Common myeloid progenitor, CD34-positive (primary cell): ENCODE measurements at regions not wholly inside any gene's neighbourhood (a gene's known extent, or its start where the extent isn't known, plus 50 kb on each side); places are given as distances from the start of the nearest gene placed in this dataset.

ENCODE experiments used
- CTCF ChIA-PET: fragments of 350-600 bp; sonication (Branson Sonifier 250); formaldehyde crosslinking; loops from one replicate; lab custom pipeline; 2021; ENCODE audit warnings: antibody characterized with exemption; lab: Charles Lee
- POLR2A ChIA-PET: fragments of 350-600 bp; sonication (Branson Sonifier 250); formaldehyde crosslinking; loops from one replicate; lab custom pipeline; 2021; ENCODE audit warnings: antibody characterized with exemption; lab: Charles Lee
- DNase-seq, 3 donors: peaks; one replicate each; pipeline versions ENCODE4 v3.0.0 to v3.0.0-alpha.2; 2013
- H3K27ac ChIP-seq, 2 experiments: 1 replicate in 1 of 2; 2 replicates in 1 of 2; pipeline ENCODE4 v1.7.0; 2013; ENCODE audit warnings: inconsistent platforms in 2 of 2, low read length in 2 of 2, mild to moderate bottlenecking in 2 of 2, low read depth in 1 of 2, moderate library complexity in 1 of 2; ENCODE audit not compliant: severe bottlenecking in 2 of 2, insufficient read depth in 1 of 2, poor library complexity in 1 of 2
- H3K27me3 ChIP-seq, 5 experiments: replicated peaks in 2 of 5; 1 replicate in 3 of 5; 2 replicates in 2 of 5; pipeline versions ENCODE4 v1.6.1 to v1.7.0; 2013; ENCODE audit warnings: low read length in 4 of 5, mild to moderate bottlenecking in 2 of 5, moderate library complexity in 2 of 5, inconsistent platforms in 1 of 5; ENCODE audit not compliant: insufficient read depth in 5 of 5, control insufficient read depth in 4 of 5
- H3K36me3 ChIP-seq, 4 experiments: 1 replicate in 2 of 4; 2 replicates in 2 of 4; pipeline versions ENCODE4 v1.6.1 to v1.7.0; 2013; ENCODE audit warnings: low read length in 3 of 4, control low read depth in 1 of 4, mild to moderate bottlenecking in 1 of 4; ENCODE audit not compliant: control insufficient read depth in 4 of 4, insufficient read depth in 4 of 4
- H3K4me1 ChIP-seq, 4 experiments: 1 replicate in 3 of 4; 2 replicates in 1 of 4; pipeline versions ENCODE4 v1.6.1 to v1.7.1; 2013; ENCODE audit warnings: low read length in 3 of 4, mild to moderate bottlenecking in 3 of 4, control low read depth in 1 of 4, inconsistent platforms in 1 of 4, moderate library complexity in 1 of 4; ENCODE audit not compliant: control insufficient read depth in 4 of 4, insufficient read depth in 4 of 4; ENCODE audit errors: control extremely low read depth in 1 of 4
- H3K4me3 ChIP-seq, 7 experiments: 1 replicate in 4 of 7; 2 replicates in 3 of 7; pipeline versions ENCODE4 v1.5.1 to v1.7.0; 2013; ENCODE audit warnings: mild to moderate bottlenecking in 7 of 7, low read length in 6 of 7, moderate library complexity in 6 of 7, inconsistent platforms in 2 of 7, low read depth in 2 of 7, control low read depth in 1 of 7; ENCODE audit not compliant: insufficient read depth in 4 of 7, control insufficient read depth in 1 of 7; ENCODE audit errors: extremely low read depth in 1 of 7
- H3K9me3 ChIP-seq, 5 experiments: 1 replicate in 4 of 5; 2 replicates in 1 of 5; pipeline versions ENCODE4 v1.6.1 to v1.7.1; 2013; ENCODE audit warnings: low read length in 4 of 5, mild to moderate bottlenecking in 2 of 5, inconsistent platforms in 1 of 5, low read depth in 1 of 5, moderate library complexity in 1 of 5; ENCODE audit not compliant: control insufficient read depth in 4 of 5, insufficient read depth in 2 of 5; ENCODE audit errors: control extremely low read depth in 1 of 5
- WGBS: methylation state at CpG from one replicate; pipeline ENCODE4 v1.1.5; 2013; ENCODE audit not compliant: insufficient coverage; 5-methylcytosine and 5-hydroxymethylcytosine counted together

GRCh38 chr1:240004086-240004749, 87.5 kb upstream of the FMN2 start:
- Histone ChIP-seq H3K4me3 (no peak overlapping the region), H3K36me3 (no peaks in the 10 kb centered on the region), H3K27ac (no peak overlapping the region), H3K4me1 (no peaks in the 10 kb centered on the region), H3K9me3 (no peaks in the 10 kb centered on the region), H3K27me3 (peaks cover 2 to 25% (median 3%) of the 10 kb centered on the region in 5 experiments)
- ChIA-PET CTCF (interaction anchor here (0.7 to 3.5 kb wide), 9 partner anchors 9 to 53 kb away, joined by 3 to 27 read pairs (median 4); no protein-coding TSS in a partner anchor), POLR2A (no interaction called here)
- DNase-seq, result peak in 2 of 3 donors; percentile 41 to 54
- WGBS, result 57% methylated on average over 7 of the region's 12 CpGs

GRCh38 chr1:240005997-240006650, 85.6 kb upstream of the FMN2 start:
- Histone ChIP-seq H3K4me1 (no peaks in the 10 kb centered on the region), H3K36me3 (no peaks in the 10 kb centered on the region), H3K27ac (no peak overlapping the region), H3K4me3 (no peak overlapping the region), H3K9me3 (peaks cover 0 to 10% (median 7%) of the 10 kb centered on the region in 5 experiments), H3K27me3 (peaks cover 0 to 12% (median 3%) of the 10 kb centered on the region in 5 experiments)
- DNase-seq, result no peak
- POLR2A ChIA-PET, result no interaction called here
- WGBS, result 100% methylated on average over 1 of the region's 5 CpGs
- CTCF ChIA-PET, result interaction anchor here (0.6 to 3.5 kb wide), 5 partner anchors 18 to 705 kb away, joined by 3 to 27 read pairs (median 3); no protein-coding TSS in a partner anchor

GRCh38 chr1:240008298-240008697, 83.4 kb upstream of the FMN2 start:
- POLR2A ChIA-PET, result no interaction called here
- Histone ChIP-seq H3K9me3 (peaks cover 0 to 14% (median 7%) of the 10 kb centered on the region in 5 experiments), H3K4me1 (no peaks in the 10 kb centered on the region), H3K27me3 (peaks cover 0 to 3% (median 0%) of the 10 kb centered on the region in 5 experiments), H3K27ac (no peak overlapping the region), H3K4me3 (no peak overlapping the region), H3K36me3 (no peaks in the 10 kb centered on the region)
- no peak for DNase-seq
- CTCF ChIA-PET, result no interaction called here
- WGBS, result 100% methylated on average over 3 of the region's 5 CpGs

GRCh38 chr1:240014051-240014450, 77.6 kb upstream of the FMN2 start:
- Histone ChIP-seq H3K4me3 (no peak overlapping the region), H3K4me1 (no peaks in the 10 kb centered on the region), H3K27me3 (peaks cover 0 to 4% (median 0%) of the 10 kb centered on the region in 5 experiments), H3K27ac (no peak overlapping the region), H3K9me3 (peaks cover 0 to 22% (median 10%) of the 10 kb centered on the region in 5 experiments), H3K36me3 (no peaks in the 10 kb centered on the region)
- no peak for DNase-seq
- WGBS, result 80% methylated on average over 1 of the region's 5 CpGs
- CTCF ChIA-PET, result interaction anchor here (2.0 kb wide), 1 partner anchor 9 kb away, joined by 11 read pairs; no protein-coding TSS in a partner anchor
- POLR2A ChIA-PET, result no interaction called here

- no peak for DNase-seq
- POLR2A ChIA-PET, result no interaction called here
- WGBS, result no CpG with 5 or more reads among the region's 1 CpG
- H3K4me3 ChIP-seq, result no peak overlapping the region
- CTCF ChIA-PET, result no interaction called here
- no peak overlapping the region for H3K27ac ChIP-seq
- H3K36me3 ChIP-seq, result no peaks in the 10 kb centered on the region
- H3K9me3 ChIP-seq, result peaks cover 0 to 13% (median 0%) of the 10 kb centered on the region in 5 experiments
- H3K27me3 ChIP-seq, result peaks cover 0 to 4% (median 0%) of the 10 kb centered on the region in 5 experiments
- H3K4me1 ChIP-seq, result no peaks in the 10 kb centered on the region
These were observed 73.1 kb upstream of the FMN2 start for GRCh38 chr1:240018617-240019016.

GRCh38 chr1:240019524-240019923, 72.2 kb upstream of the FMN2 start:
- Histone ChIP-seq H3K27me3 (peaks cover 0 to 1% (median 0%) of the 10 kb centered on the region in 5 experiments), H3K36me3 (no peaks in the 10 kb centered on the region), H3K9me3 (peaks cover 0 to 13% (median 0%) of the 10 kb centered on the region in 5 experiments), H3K4me3 (no peak overlapping the region), H3K27ac (no peak overlapping the region), H3K4me1 (no peaks in the 10 kb centered on the region)
- DNase-seq, result no peak
- POLR2A ChIA-PET, result no interaction called here
- CTCF ChIA-PET, result interaction anchor here (1.7 kb wide), 1 partner anchor 15 kb away, joined by 5 read pairs; no protein-coding TSS in a partner anchor

GRCh38 chr1:240020871-240021270, 70.8 kb upstream of the FMN2 start:
- no peak overlapping the region for H3K4me3 ChIP-seq
- H3K27ac ChIP-seq, result no peak overlapping the region
- H3K4me1 ChIP-seq, result no peaks in the 10 kb centered on the region
- ChIA-PET POLR2A (no interaction called here), CTCF (interaction anchor here (1.2 to 1.7 kb wide), 2 partner anchors 14 to 16 kb away, joined by 3 to 5 read pairs; no protein-coding TSS in a partner anchor)
- no peaks in the 10 kb centered on the region for H3K36me3 ChIP-seq
- WGBS, result 100% methylated on average over 2 of the region's 3 CpGs
- no peaks in the 10 kb centered on the region for H3K27me3 ChIP-seq
- peaks cover 0 to 13% (median 0%) of the 10 kb centered on the region in 5 experiments for H3K9me3 ChIP-seq
- no peak for DNase-seq
